ENCODE measurements at regions not wholly inside any gene's neighbourhood (a gene's known extent, or its start where the extent isn't known, plus 50 kb on each side); places are given as distances from the start of the nearest gene placed in this dataset.

- TF ChIP-seq POLR2A (IDR thresholded peaks at IDR 0.05; ENCODE audit: low read depth, low read length), result no peak
- no peak for TF ChIP-seq POLR2AphosphoS5 (IDR thresholded peaks at IDR 0.05; ENCODE audit: low read depth, low read length)
- TF ChIP-seq TAF1 (IDR thresholded peaks at IDR 0.05; ENCODE audit: borderline replicate concordance, low read depth, low read length), result no peak
Observed at GRCh38 chr5:125700380-125700861, 722.8 kb upstream of the GRAMD2B start.

Measured in GM12892 (cell line).